ENCODE measurements at regions not wholly inside any gene's neighbourhood (a gene's known extent, or its start where the extent isn't known, plus 50 kb on each side); places are given as distances from the start of the nearest gene placed in this dataset.

GRCh38 chr6:27679964-27680694 is 207.2 kb upstream of the ZNF184 start:
- TF ChIP-seq TOX (CRISPR knock-in tag; IDR thresholded peaks at IDR 0.05; ENCODE audit: borderline replicate concordance) = no peak
- no peak for TF ChIP-seq ZFP3 (CRISPR knock-in tag; IDR thresholded peaks at IDR 0.05)
- no peak for TF ChIP-seq PATZ1 (CRISPR knock-in tag; IDR thresholded peaks at IDR 0.05; ENCODE audit: borderline replicate concordance)
- no peak for TF ChIP-seq ARNTL (CRISPR knock-in tag; IDR thresholded peaks at IDR 0.05; ENCODE audit: borderline replicate concordance, low read depth)
- TF ChIP-seq ZNF70 (CRISPR knock-in tag; IDR thresholded peaks at IDR 0.05) = no peak
- TF ChIP-seq ZFP30 (CRISPR knock-in tag; IDR thresholded peaks at IDR 0.05) = no peak
- no peak for TF ChIP-seq CSDC2 (CRISPR knock-in tag; IDR thresholded peaks at IDR 0.05)
- no peak for TF ChIP-seq TSHZ2 (CRISPR knock-in tag; IDR thresholded peaks at IDR 0.05)
- no peak for TF ChIP-seq BACH2 (CRISPR knock-in tag; IDR thresholded peaks at IDR 0.05; ENCODE audit: borderline replicate concordance)
- TF ChIP-seq RARB (CRISPR knock-in tag; IDR thresholded peaks at IDR 0.05) = no peak
- no peak for TF ChIP-seq ZC3H10 (CRISPR knock-in tag; IDR thresholded peaks at IDR 0.05)
- no peak for TF ChIP-seq PPARA (CRISPR knock-in tag; IDR thresholded peaks at IDR 0.05; ENCODE audit: borderline replicate concordance)
